HG03139 (cell line): ENCODE measurements at regions not wholly inside any gene's neighbourhood (a gene's known extent, or its start where the extent isn't known, plus 50 kb on each side); places are given as distances from the start of the nearest gene placed in this dataset.
"Not testable (repeated sequence)": the region's sequence is repeated elsewhere in the genome, so short reads cannot be mapped to it uniquely, and the experiment has no call there.

Experiments
- ATAC-seq: cut with Tn5 transposase; IDR thresholded peaks from one replicate; pipeline ENCODE4 v1.9.1; 2021; ENCODE audit not compliant: unreplicated experiment

DNA sequence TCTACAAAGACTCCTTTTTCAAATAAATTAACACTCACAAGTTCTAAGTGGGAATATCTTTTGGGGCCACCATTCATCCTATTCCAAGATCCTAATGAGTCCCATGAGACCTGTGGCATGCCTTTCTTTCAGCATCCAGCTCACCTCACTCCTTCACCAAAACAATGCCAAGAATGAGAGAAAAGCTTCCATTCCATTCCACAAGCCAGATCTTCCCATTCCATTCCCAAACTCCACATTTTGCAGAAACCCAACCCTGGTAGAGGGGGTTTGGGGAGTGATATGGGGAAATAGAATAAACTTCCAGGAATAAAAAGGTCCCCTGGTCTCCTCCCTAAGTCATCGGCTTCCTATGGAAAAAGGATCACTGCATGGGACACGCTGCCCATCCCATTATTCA, 392.2 kb downstream of the NPIPA8 start:
- no peak for ATAC-seq

DNA sequence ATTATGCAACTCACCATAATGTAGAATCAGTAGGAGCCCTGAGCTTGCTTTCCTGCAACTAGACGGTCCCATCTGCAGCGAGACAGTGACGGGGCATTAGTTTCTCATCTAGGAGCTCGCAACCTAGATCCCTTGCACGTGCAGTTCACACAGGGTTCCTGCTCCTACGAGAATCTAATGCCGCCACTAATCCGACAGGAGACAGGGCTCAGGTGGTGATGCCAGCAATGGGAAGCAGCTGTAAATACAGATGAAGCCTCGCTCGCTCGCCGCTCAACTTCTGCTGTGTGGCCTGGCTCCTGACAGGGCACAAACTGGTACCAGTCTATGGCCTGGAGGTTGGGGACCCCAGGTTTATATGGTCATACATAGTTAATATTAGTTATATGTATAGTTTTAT, 394.5 kb downstream of the NPIPA8 start:
- ATAC-seq = no peak

DNA sequence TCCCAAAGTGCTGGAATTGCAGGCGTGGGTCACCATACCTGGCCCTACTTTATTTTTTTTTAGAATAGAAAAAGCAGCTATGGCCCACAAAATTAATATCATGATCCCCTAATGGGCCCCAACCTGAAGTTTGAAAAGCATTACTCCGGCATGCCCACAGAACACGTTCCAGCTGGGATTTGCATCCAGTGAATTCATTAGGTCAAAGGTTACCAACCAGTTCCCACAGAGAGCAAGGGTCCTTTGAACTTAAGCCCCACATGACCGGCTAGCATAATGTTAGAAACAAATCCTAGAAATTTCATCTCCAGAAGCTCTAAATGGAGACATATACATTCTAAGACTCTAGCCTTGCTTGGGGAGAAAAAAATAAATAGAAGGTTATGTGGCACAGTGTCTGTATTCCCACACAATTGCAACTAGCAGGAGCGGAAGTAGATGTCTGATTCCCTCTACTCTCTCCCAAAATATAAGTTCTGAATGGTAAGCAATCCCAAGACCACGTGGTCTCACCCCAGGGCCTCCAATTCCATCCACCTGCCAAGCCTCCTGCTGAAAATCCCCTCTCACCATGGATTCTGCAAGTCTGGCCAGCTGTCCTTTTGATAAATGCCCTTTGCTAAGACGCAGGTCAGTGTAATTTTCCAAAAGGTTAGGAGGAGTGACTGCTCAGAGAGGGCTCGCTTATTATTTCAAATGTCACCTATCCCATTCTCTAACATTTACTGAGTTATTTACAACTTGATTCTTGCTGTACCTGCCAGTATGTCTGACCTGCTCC, 395.8 kb downstream of the NPIPA8 start:
- no peak for ATAC-seq

- ATAC-seq = no peak
These were observed 396.8 kb downstream of the NPIPA8 start for GRCh38 chr16:17939723-17940122.

- ATAC-seq = no peak
These were observed 397.4 kb downstream of the NPIPA8 start for GRCh38 chr16:17939122-17939536.

- no peak for ATAC-seq
These were observed 398.0 kb downstream of the NPIPA8 start for GRCh38 chr16:17938546-17938945.

DNA sequence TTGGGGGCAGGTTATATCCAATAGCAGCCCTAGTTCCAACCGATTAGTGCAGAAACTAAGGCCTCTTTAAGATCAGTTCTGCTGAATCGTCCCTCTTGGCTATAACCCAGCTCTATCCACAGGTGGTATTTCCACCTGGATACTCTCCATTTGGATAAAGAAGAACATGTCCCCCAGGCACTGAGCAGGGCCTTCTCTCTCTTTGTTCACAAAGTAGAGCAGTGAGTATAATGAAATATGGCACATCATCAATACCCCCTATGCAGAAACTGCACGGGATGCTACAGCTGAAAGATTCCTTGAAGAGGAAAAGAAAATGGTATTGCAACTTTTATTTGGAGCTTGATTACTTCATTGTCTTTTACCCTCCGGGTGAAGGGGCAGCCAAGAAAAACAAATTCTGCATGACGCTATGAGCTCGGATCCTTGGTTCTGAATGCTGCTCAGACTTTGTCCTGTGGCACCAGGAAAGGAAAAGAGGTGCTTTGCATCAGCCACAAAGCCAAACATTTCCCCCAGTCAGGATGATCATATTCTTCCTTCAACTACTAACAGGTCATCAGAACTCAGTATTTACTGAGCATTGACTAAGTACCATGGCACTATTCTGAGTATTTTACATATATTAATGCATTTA, 399.7 kb downstream of the NPIPA8 start:
- ATAC-seq = no peak

DNA sequence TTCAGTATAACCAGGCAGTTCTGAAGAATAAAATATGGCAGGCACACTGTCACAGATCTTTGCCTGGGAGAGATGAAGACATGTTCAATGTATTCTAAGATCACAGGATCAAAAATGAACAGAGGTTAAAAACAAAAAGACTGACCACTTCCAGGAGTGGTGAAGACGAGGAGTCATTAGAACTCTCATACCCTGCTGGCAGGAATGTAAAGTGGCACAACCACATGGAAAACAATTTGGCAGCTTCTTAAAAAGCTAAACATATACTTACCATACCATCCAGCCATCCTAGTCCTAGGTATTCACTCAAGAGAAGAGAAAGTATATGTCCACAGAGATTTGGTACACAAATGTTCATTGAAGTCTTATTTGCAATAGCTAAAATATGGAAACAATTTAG, 406.3 kb downstream of the NPIPA8 start:
- ATAC-seq = no peak

- ATAC-seq = no peak
These were observed 409.6 kb downstream of the NPIPA8 start for GRCh38 chr16:17926866-17927399.

GRCh38 chr16:17926461-17926860, 410.1 kb downstream of the NPIPA8 start:
- ATAC-seq = no peak

DNA sequence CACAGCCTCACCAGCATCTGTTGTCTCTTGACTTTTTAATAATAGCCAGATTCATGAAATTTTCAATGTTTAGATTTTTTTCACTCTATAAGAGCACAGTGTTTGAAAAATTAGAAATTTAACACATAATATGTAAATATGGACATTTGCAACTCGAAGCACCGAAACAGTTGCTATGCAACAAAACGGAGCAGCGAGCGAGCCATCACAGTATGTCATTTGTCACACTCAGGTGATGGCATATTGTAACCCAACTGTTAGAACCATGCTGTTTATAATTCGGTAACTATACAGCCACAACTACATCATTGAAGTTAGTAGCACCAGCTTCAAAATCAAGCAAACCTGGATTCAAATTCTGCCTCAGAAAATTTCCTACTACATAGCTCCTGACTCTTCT, 410.8 kb downstream of the NPIPA8 start:
- ATAC-seq = no peak

- ATAC-seq = no peak
These were observed 415.1 kb downstream of the NPIPA8 start for GRCh38 chr16:17921357-17921978.

GRCh38 chr16:17917316-17918019, 419.1 kb downstream of the NPIPA8 start:
- ATAC-seq = no peak

GRCh38 chr16:17915791-17916190, 420.7 kb downstream of the NPIPA8 start:
- ATAC-seq = no peak

GRCh38 chr16:17914168-17914567, 422.4 kb downstream of the NPIPA8 start:
- no peak for ATAC-seq

DNA sequence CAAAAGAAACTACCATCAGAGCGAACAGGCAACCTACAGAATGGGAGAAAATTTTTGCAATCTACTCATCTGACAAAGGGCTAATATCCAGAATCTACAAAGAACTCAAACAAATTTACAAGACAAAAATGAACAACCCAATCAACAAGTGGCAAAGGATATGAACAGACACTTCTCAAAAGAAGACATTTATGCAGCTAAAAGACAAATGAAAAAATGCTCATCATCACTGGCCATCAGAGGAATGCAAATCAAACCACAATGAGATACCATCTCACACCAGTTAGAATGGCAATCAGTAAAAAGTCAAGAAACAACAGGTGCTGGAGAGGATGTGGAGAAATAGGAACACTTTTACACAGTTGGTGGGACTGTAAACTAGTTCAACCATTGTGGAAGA, 425.0 kb downstream of the NPIPA8 start:
- ATAC-seq = not testable (repeated sequence)

GRCh38 chr16:17906626-17907025, 429.9 kb downstream of the NPIPA8 start:
- not testable (repeated sequence) for ATAC-seq

DNA sequence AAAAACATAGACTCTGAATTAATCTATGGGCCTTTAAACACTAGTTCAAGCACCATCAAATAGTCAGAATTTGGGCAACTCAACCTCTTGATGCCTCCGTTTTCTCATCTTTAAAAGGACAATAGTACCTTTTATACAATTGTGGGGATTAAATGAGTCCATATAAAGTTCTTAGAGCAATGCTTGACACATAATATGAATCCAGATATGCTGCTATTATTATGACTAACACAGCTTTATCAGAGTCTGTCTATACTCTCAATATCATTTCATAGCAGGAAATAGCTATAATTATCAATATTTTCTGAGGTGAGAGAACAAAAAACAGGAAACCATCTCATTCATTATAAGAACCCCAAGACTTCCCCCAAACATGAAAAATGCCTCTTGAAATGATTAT, 430.5 kb upstream of the XYLT1 start:
- ATAC-seq = no peak

DNA sequence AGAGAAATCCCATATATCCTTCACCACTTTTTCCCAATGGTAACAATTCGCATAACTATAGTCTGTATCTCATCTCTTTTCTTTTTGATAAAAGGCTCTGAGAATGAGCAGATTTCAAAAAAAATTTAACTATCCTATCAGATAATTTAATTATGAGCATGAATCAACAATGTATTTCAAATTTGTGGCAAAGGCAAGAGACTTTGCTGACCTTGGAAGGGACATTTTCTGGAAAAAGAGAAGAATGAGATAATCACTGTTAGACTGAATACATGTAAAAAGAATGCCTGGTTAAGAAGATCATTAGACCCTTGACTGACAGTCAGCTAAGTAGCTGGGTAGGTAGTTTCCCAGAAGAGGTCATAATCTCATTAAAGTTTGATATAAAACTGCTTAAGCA, 428.4 kb upstream of the XYLT1 start:
- no peak for ATAC-seq

- ATAC-seq = no peak
These were observed 417.2 kb upstream of the XYLT1 start for GRCh38 chr16:17887963-17888362.

DNA sequence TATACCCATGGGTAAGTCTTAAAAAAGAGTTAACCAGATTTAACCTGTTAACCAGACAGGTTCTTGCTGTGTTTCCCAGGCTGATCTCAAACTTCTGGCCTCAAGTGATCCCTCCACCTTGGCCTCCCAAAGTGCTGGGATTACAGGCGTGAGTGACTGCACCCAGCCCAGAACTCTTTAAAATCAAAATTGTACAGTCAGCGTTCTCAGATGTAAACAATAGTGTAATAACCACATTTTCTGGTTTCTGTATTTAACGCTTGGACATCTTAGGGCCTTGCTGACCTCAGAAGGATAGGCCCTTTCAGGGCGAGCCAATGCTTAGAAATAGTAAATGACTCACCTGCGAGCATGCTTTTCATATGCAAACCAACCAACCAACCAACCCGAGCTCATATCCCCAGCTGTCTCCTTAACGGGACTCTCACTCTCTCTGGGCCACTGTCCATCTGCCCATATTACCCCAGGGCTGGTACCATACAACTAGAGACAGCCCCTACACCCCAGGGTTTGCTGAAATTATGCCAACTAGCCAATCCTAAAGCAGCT, 415.0 kb upstream of the XYLT1 start:
- ATAC-seq = no peak
